GM23338 (cell line): ENCODE measurements at regions not wholly inside any gene's neighbourhood (a gene's known extent, or its start where the extent isn't known, plus 50 kb on each side); places are given as distances from the start of the nearest gene placed in this dataset.
A peak's percentile ranks its signal among the peaks of the same experiment; 100 is the strongest.

ENCODE experiments used
- ATAC-seq: fragments of 200-7000 bp; cut with Tn5 transposase; 3 replicates; pipeline ENCODE4 v1.9.1; 2020
- DNase-seq: peaks from one replicate; pipeline ENCODE4 v3.0.0-alpha.2; 2015; ENCODE audit warnings: low spot score
- H2AFZ ChIP-seq: fragments of 200-600 bp; sonication (generic); 2 replicates; pipeline ENCODE4 v1.8.0; 2016; ENCODE audit warnings: antibody characterized with exemption, mild to moderate bottlenecking, moderate library complexity
- H3F3A ChIP-seq: fragments of 200-600 bp; sonication (generic); replicated peaks from 2 replicates; pipeline ENCODE4 v1.8.0; 2017; ENCODE audit warnings: antibody characterized with exemption, mixed run types, low read depth
- H3K27ac ChIP-seq: fragments of 200-600 bp; sonication (generic); 2 replicates; pipeline ENCODE4 v1.6.1; 2016; ENCODE audit warnings: low read depth
- H3K27me3 ChIP-seq: fragments of 200-600 bp; sonication (generic); 2 replicates; pipeline ENCODE4 v1.8.0; 2016; ENCODE audit warnings: mild to moderate bottlenecking, mixed run types, moderate library complexity; ENCODE audit not compliant: insufficient read depth
- H3K36me3 ChIP-seq: fragments of 200-600 bp; sonication (generic); 2 replicates; pipeline ENCODE4 v1.8.0; 2016; ENCODE audit warnings: mild to moderate bottlenecking; ENCODE audit not compliant: insufficient read depth
- H3K4me1 ChIP-seq: fragments of 200-600 bp; sonication (generic); 2 replicates; pipeline ENCODE4 v1.8.0; 2016; ENCODE audit warnings: mild to moderate bottlenecking, moderate library complexity; ENCODE audit not compliant: insufficient read depth
- H3K4me2 ChIP-seq: fragments of 200-600 bp; sonication (generic); 2 replicates; pipeline ENCODE4 v1.7.1; 2017; ENCODE audit warnings: mixed run types
- H3K4me3 ChIP-seq: fragments of 200-600 bp; sonication (generic); 2 replicates; pipeline ENCODE4 v1.6.1; 2016; ENCODE audit warnings: mixed run types
- H3K79me2 ChIP-seq: fragments of 200-600 bp; sonication (generic); replicated peaks from 2 replicates; pipeline ENCODE4 v1.8.0; 2017; ENCODE audit warnings: mild to moderate bottlenecking; ENCODE audit not compliant: insufficient read depth
- H3K9me2 ChIP-seq: fragments of 200-600 bp; sonication (generic); 2 replicates; pipeline ENCODE4 v1.8.0; 2017; ENCODE audit not compliant: insufficient read depth
- H4K20me1 ChIP-seq: fragments of 200-600 bp; sonication (generic); replicated peaks from 2 replicates; pipeline ENCODE4 v1.8.0; 2017; ENCODE audit warnings: mild to moderate bottlenecking; ENCODE audit not compliant: insufficient read depth
- H3K27ac Mint-ChIP-seq: 2 replicates; pipeline ENCODE4 v1.8.0; 2020; ENCODE audit warnings: inconsistent platforms, mild to moderate bottlenecking, moderate library complexity, mixed read lengths
- H3K27me3 Mint-ChIP-seq: 3 replicates; pipeline ENCODE4 v1.8.0; 2022; ENCODE audit warnings: low read depth, mild to moderate bottlenecking, moderate library complexity, mixed read lengths, inconsistent platforms; ENCODE audit not compliant: insufficient read depth, poor library complexity
- H3K36me3 Mint-ChIP-seq: 3 replicates; pipeline ENCODE4 v1.8.0; 2021; ENCODE audit warnings: low read depth, mild to moderate bottlenecking, inconsistent platforms, moderate library complexity, mixed read lengths
- H3K4me1 Mint-ChIP-seq: 3 replicates; pipeline ENCODE4 v1.8.0; 2020; ENCODE audit warnings: mild to moderate bottlenecking, inconsistent platforms, mixed read lengths
- H3K4me3 Mint-ChIP-seq: 3 replicates; pipeline ENCODE4 v1.8.0; 2021; ENCODE audit warnings: moderate library complexity, mild to moderate bottlenecking, inconsistent platforms, mixed read lengths
- H3K9me3 Mint-ChIP-seq: 3 replicates; pipeline ENCODE4 v1.8.0; 2020; ENCODE audit warnings: moderate library complexity, mild to moderate bottlenecking, inconsistent platforms, mixed read lengths
- CREB1 ChIP-seq: fragments of 250-450 bp; sonication (Bioruptor Pico); IDR thresholded peaks from 2 replicates; pipeline ENCODE4 v1.5.0; 2020; ENCODE audit warnings: low read depth, mild to moderate bottlenecking, moderate library complexity
- CTCF ChIP-seq, 2 experiments: fragments of 200-600 bp in 1 of 2; sonication (generic) in 1 of 2; conservative IDR thresholded peaks; 2 replicates each; pipeline versions ENCODE4 v1.5.1 to v1.6.1; 2016 to 2017; ENCODE audit warnings: antibody characterized with exemption in 2 of 2, low read depth in 2 of 2, mild to moderate bottlenecking in 2 of 2, moderate library complexity in 1 of 2
- EZH2 ChIP-seq: fragments of 200-600 bp; sonication (generic); IDR thresholded peaks from one replicate; pipeline ENCODE4 v1.8.0; 2017; ENCODE audit warnings: antibody characterized with exemption, mild to moderate bottlenecking, low read depth; ENCODE audit not compliant: unreplicated experiment
- EZH2phosphoT487 ChIP-seq: fragments of 200-600 bp; sonication (generic); IDR thresholded peaks from one replicate; pipeline ENCODE4 v1.8.1; 2018; ENCODE audit warnings: antibody characterized with exemption; ENCODE audit not compliant: unreplicated experiment
- JUNB ChIP-seq: IDR thresholded peaks from one replicate; pipeline ENCODE4 v1.6.1; 2016; ENCODE audit warnings: antibody characterized with exemption; ENCODE audit not compliant: unreplicated experiment
- NANOG ChIP-seq: IDR thresholded peaks from 2 replicates; pipeline ENCODE4 v1.6.1; 2016; ENCODE audit warnings: antibody characterized with exemption, borderline replicate concordance
- POLR2AphosphoS5 ChIP-seq: IDR thresholded peaks from 2 replicates; pipeline ENCODE4 v1.6.1; 2016; ENCODE audit warnings: antibody characterized with exemption, low read depth
- REST ChIP-seq: IDR thresholded peaks from one replicate; pipeline ENCODE4 v1.6.1; 2018; ENCODE audit warnings: antibody characterized with exemption; ENCODE audit not compliant: unreplicated experiment
- STAT1 ChIP-seq: IDR thresholded peaks from one replicate; pipeline ENCODE4 v1.6.1; 2016; ENCODE audit warnings: antibody characterized with exemption; ENCODE audit not compliant: unreplicated experiment
- ZNF114 ChIP-seq: fragments of 250-450 bp; sonication (Bioruptor Pico); IDR thresholded peaks from 2 replicates; pipeline ENCODE4 v1.5.0; 2020; ENCODE audit warnings: mild to moderate bottlenecking, moderate library complexity
- ZNF331 ChIP-seq: fragments of 250-450 bp; sonication (Bioruptor Pico); IDR thresholded peaks from 2 replicates; pipeline ENCODE4 v1.5.0; 2020; ENCODE audit warnings: low read depth, mild to moderate bottlenecking, moderate library complexity
- ZNF462 ChIP-seq: fragments of 250-450 bp; sonication (Bioruptor Pico); IDR thresholded peaks from 2 replicates; pipeline ENCODE4 v1.5.0; 2020; ENCODE audit warnings: mild to moderate bottlenecking, moderate library complexity
- TF ChIP-seq, protein P1 (sequence below): IDR thresholded peaks from 2 replicates; pipeline ENCODE4 v1.6.1; 2016; ENCODE audit warnings: antibody characterized with exemption

DNA sequence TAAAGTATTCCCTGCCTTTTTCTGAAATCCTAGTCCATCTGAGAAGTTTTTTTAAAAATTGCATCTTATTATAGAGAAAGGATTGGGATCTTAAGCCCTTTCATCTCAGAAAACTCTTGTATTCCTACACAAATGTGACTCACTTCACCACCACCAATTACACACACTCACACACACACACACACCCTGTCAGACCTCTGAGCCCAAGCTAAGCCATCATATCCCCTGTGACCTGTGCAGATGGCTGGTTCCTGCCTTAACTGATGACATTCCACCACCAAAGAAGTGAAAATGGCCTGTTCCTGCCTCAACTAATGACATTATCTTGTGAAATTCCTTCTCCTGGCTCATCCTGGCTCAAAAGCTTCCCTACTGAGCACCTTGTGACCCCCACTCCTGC, 1181.9 kb downstream of the ROBO2 start:
- Mint-ChIP-seq H3K36me3 (peaks cover 3% of the 10 kb centered on the region; the same call in 1 of the 3 replicates), H3K27ac (peak overlapping the region; percentile 4; the same call in 1 of the 2 replicates), H3K27me3 (peaks cover 6% of the 10 kb centered on the region), H3K4me3 (no peak overlapping the region), H3K9me3 (peaks cover 5% of the 10 kb centered on the region; the same call in 2 of the 3 replicates), H3K4me1 (peaks cover 6% of the 10 kb centered on the region)
- Histone ChIP-seq H3F3A (no peaks in the 10 kb centered on the region), H3K4me1 (no peaks in the 10 kb centered on the region), H3K36me3 (no peaks in the 10 kb centered on the region), H3K27ac (no peak overlapping the region), H3K4me2 (no peak overlapping the region), H2AFZ (peak overlapping the region; percentile 74; the same call in 1 of the 2 replicates), H3K79me2 (no peaks in the 10 kb centered on the region), H3K9me2 (no peaks in the 10 kb centered on the region; the same call in 1 of the 2 replicates), H3K4me3 (no peak overlapping the region), H3K27me3 (no peaks in the 10 kb centered on the region), H4K20me1 (no peaks in the 10 kb centered on the region)
- TF ChIP-seq EZH2phosphoT487: no peak
- TF ChIP-seq REST: no peak
- TF ChIP-seq, protein P1, sequence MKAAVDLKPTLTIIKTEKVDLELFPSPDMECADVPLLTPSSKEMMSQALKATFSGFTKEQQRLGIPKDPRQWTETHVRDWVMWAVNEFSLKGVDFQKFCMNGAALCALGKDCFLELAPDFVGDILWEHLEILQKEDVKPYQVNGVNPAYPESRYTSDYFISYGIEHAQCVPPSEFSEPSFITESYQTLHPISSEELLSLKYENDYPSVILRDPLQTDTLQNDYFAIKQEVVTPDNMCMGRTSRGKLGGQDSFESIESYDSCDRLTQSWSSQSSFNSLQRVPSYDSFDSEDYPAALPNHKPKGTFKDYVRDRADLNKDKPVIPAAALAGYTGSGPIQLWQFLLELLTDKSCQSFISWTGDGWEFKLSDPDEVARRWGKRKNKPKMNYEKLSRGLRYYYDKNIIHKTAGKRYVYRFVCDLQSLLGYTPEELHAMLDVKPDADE: no peak
- TF ChIP-seq NANOG: no peak
- no peak for TF ChIP-seq POLR2AphosphoS5
- no peak for TF ChIP-seq EZH2
- no peak for TF ChIP-seq ZNF462 (CRISPR knock-in tag)
- no peak for TF ChIP-seq CTCF (conservative IDR thresholded peaks at IDR 0.05; ENCODE audit: low read depth in 2 of 2)
- TF ChIP-seq CREB1: no peak
- TF ChIP-seq ZNF114 (CRISPR knock-in tag): no peak
- no peak for TF ChIP-seq ZNF331
- TF ChIP-seq JUNB: no peak
- no peak for TF ChIP-seq STAT1
- DNase-seq (no peak), ATAC-seq (no peak)
